H1 (cell line): ENCODE measurements at regions not wholly inside any gene's neighbourhood (a gene's known extent, or its start where the extent isn't known, plus 50 kb on each side); places are given as distances from the start of the nearest gene placed in this dataset.

ENCODE experiments used
- CTCF ChIA-PET: fragments of 300-600 bp; sonication (Branson Sonifier 250); formaldehyde crosslinking; loops from one replicate; lab custom pipeline; 2021; ENCODE audit not compliant: partially characterized antibody; lab: Charles Lee
- POLR2A ChIA-PET: fragments of 300-600 bp; sonication (Branson Sonifier 250); formaldehyde crosslinking; loops from one replicate; lab custom pipeline; 2021; ENCODE audit warnings: inconsistent platforms; ENCODE audit not compliant: partially characterized antibody; lab: Charles Lee
- DNase-seq, 2 experiments: peaks; one replicate each; pipeline versions ENCODE4 v3.0.0 to v3.0.0-alpha.2; 2010 to 2022; ENCODE audit warnings: low spot score in 2 of 2, low read depth in 1 of 2, mixed read lengths in 1 of 2
- FAIRE-seq: peaks from 2 replicates; lab custom pipeline; 2011; peaks lifted over from hg19 to GRCh38; lab: Jason Lieb, UNC
- H2AFZ ChIP-seq: 2 replicates; pipeline ENCODE4 v1.8.1; 2012; ENCODE audit warnings: low read length, inconsistent platforms
- H2AK5ac ChIP-seq: 2 replicates; pipeline ENCODE4 v1.6.1; 2013; ENCODE audit warnings: low read depth, low read length
- H2BK120ac ChIP-seq: replicated peaks from 2 replicates; pipeline ENCODE3; 2013; ENCODE audit warnings: low read depth, low read length, inconsistent platforms
- H2BK12ac ChIP-seq: 2 replicates; pipeline ENCODE4 v1.6.1; 2013; ENCODE audit warnings: low read depth, low read length
- H2BK15ac ChIP-seq: 2 replicates; pipeline ENCODE4 v1.6.1; 2013; ENCODE audit warnings: low read length
- H2BK20ac ChIP-seq: 2 replicates; pipeline ENCODE4 v1.6.1; 2013; ENCODE audit warnings: low read length
- H2BK5ac ChIP-seq: 2 replicates; pipeline ENCODE4 v1.6.1; 2013; ENCODE audit warnings: low read depth, low read length
- H3K14ac ChIP-seq: 2 replicates; pipeline ENCODE4 v1.6.1; 2013; ENCODE audit warnings: inconsistent platforms; ENCODE audit not compliant: insufficient read length
- H3K18ac ChIP-seq: 2 replicates; pipeline ENCODE4 v1.6.1; 2013; ENCODE audit warnings: low read length; ENCODE audit errors: extremely low read depth
- H3K23ac ChIP-seq: 2 replicates; pipeline ENCODE4 v1.6.1; 2013; ENCODE audit warnings: inconsistent platforms; ENCODE audit not compliant: insufficient read length
- H3K23me2 ChIP-seq: 2 replicates; pipeline ENCODE4 v1.6.1; 2013; ENCODE audit warnings: low read depth, low read length
- H3K27ac ChIP-seq: 2 replicates; pipeline ENCODE4 v1.6.1; 2011; ENCODE audit warnings: low read depth, low read length, inconsistent platforms
- H3K27me3 ChIP-seq, 4 experiments: replicated peaks in 1 of 4; 1 replicate in 1 of 4; 2 replicates in 3 of 4; pipeline versions ENCODE4 v1.6.1 to v1.8.1; 2011 to 2013; ENCODE audit warnings: low read length in 3 of 4, mild to moderate bottlenecking in 3 of 4, inconsistent platforms in 2 of 4, mixed read lengths in 2 of 4, moderate library complexity in 1 of 4; ENCODE audit not compliant: control insufficient read depth in 3 of 4, insufficient read depth in 3 of 4; ENCODE audit errors: extremely low read depth in 1 of 4
- H3K36me3 ChIP-seq, 4 experiments: 2 replicates each; pipeline versions ENCODE4 v1.6.1 to v1.8.1; 2011 to 2013; ENCODE audit warnings: mild to moderate bottlenecking in 4 of 4, low read length in 3 of 4, moderate library complexity in 2 of 4, control low read depth in 1 of 4, inconsistent platforms in 1 of 4; ENCODE audit not compliant: insufficient read depth in 4 of 4, control insufficient read depth in 2 of 4
- H3K4ac ChIP-seq: replicated peaks from 2 replicates; pipeline ENCODE3; 2013; ENCODE audit warnings: low read length, low read depth, mixed read lengths, inconsistent platforms; ENCODE audit not compliant: insufficient read length
- H3K4me1 ChIP-seq, 4 experiments: replicated peaks in 1 of 4; 1 replicate in 1 of 4; 2 replicates in 3 of 4; pipeline versions ENCODE4 v1.6.1 to v1.8.1; 2011 to 2013; ENCODE audit warnings: low read length in 3 of 4, inconsistent platforms in 2 of 4, mixed read lengths in 1 of 4; ENCODE audit not compliant: insufficient read depth in 4 of 4, control insufficient read depth in 3 of 4
- H3K4me2 ChIP-seq, 2 experiments: 2 replicates each; pipeline versions ENCODE4 v1.6.1 to v1.8.1; 2011 to 2013; ENCODE audit warnings: low read depth in 2 of 2, low read length in 2 of 2, control low read depth in 1 of 2, inconsistent platforms in 1 of 2, mild to moderate bottlenecking in 1 of 2; ENCODE audit not compliant: insufficient read depth in 1 of 2
- H3K4me3 ChIP-seq, 4 experiments: fragments of 200-600, 300-600 bp in 1 of 4; sonication (generic), shearing (Covaris generic), sonication (Bioruptor Twin) in 1 of 4; 2 replicates each; pipeline versions ENCODE4 v1.5.1 to v1.8.1; 2011 to 2016; ENCODE audit warnings: low read length in 4 of 4, low read depth in 3 of 4, control low read depth in 2 of 4, inconsistent platforms in 2 of 4, mild to moderate bottlenecking in 2 of 4, mixed read lengths in 1 of 4, moderate library complexity in 1 of 4; ENCODE audit not compliant: insufficient read depth in 2 of 4; ENCODE audit errors: extremely low read depth in 1 of 4
- H3K56ac ChIP-seq: replicated peaks from 2 replicates; pipeline ENCODE3; 2013; ENCODE audit warnings: low read depth, mild to moderate bottlenecking, mixed read lengths, low read length, inconsistent platforms; ENCODE audit not compliant: insufficient read length
- H3K79me1 ChIP-seq: 2 replicates; pipeline ENCODE4 v1.6.1; 2013; ENCODE audit warnings: low read depth, low read length, control low read depth
- H3K79me2 ChIP-seq, 2 experiments: 2 replicates each; pipeline versions ENCODE4 v1.6.1 to v1.8.1; 2012 to 2013; ENCODE audit warnings: low read length in 2 of 2, mild to moderate bottlenecking in 2 of 2, inconsistent platforms in 1 of 2; ENCODE audit not compliant: insufficient read depth in 2 of 2, control insufficient read depth in 1 of 2
- H3K9ac ChIP-seq, 4 experiments: replicated peaks in 1 of 4; 1 replicate in 1 of 4; 2 replicates in 3 of 4; pipeline versions ENCODE4 v1.6.1 to v1.8.1; 2011 to 2013; ENCODE audit warnings: low read depth in 3 of 4, low read length in 3 of 4, control low read depth in 2 of 4, mild to moderate bottlenecking in 2 of 4, moderate library complexity in 2 of 4, inconsistent platforms in 1 of 4; ENCODE audit errors: extremely low read depth in 1 of 4
- H3K9me3 ChIP-seq, 2 experiments: 2 replicates each; pipeline versions ENCODE4 v1.6.1 to v1.8.1; 2012 to 2013; ENCODE audit warnings: mild to moderate bottlenecking in 2 of 2, moderate library complexity in 2 of 2, control low read depth in 1 of 2, inconsistent platforms in 1 of 2, low read depth in 1 of 2, low read length in 1 of 2, mixed read lengths in 1 of 2; ENCODE audit not compliant: insufficient read depth in 2 of 2
- H4K20me1 ChIP-seq, 2 experiments: replicated peaks in 1 of 2; 2 replicates each; pipeline versions ENCODE3 to v1.8.1; 2011 to 2013; ENCODE audit warnings: inconsistent platforms in 2 of 2, low read length in 2 of 2, mild to moderate bottlenecking in 1 of 2; ENCODE audit not compliant: insufficient read depth in 2 of 2, control insufficient read depth in 1 of 2
- H4K5ac ChIP-seq: 2 replicates; pipeline ENCODE4 v1.6.1; 2013; ENCODE audit warnings: low read length, low read depth, mixed read lengths, inconsistent platforms; ENCODE audit not compliant: insufficient read length
- H4K8ac ChIP-seq: 2 replicates; pipeline ENCODE4 v1.8.0; 2013; ENCODE audit warnings: mild to moderate bottlenecking, moderate library complexity, low read length, inconsistent platforms; ENCODE audit not compliant: insufficient read depth; ENCODE audit errors: extremely low read depth
- H4K91ac ChIP-seq: replicated peaks from 2 replicates; pipeline ENCODE3; 2013; ENCODE audit warnings: low read length, mixed read lengths, inconsistent platforms; ENCODE audit not compliant: insufficient read length
- CTBP2 ChIP-seq: IDR thresholded peaks from 2 replicates; pipeline ENCODE4 v1.7.0; 2011; ENCODE audit warnings: borderline replicate concordance, mild to moderate bottlenecking, moderate library complexity, mixed read lengths, low read length; ENCODE audit not compliant: insufficient read depth, insufficient read length
- KDM1A ChIP-seq: fragments of 200-600, 300-600 bp; sonication (generic); IDR thresholded peaks from 2 replicates; pipeline ENCODE4 v1.7.1; 2016; ENCODE audit warnings: mild to moderate bottlenecking, low read length, borderline replicate concordance
- NANOG ChIP-seq: IDR thresholded peaks from 2 replicates; pipeline ENCODE4 v1.6.1; 2011; ENCODE audit warnings: low read length, low read depth, mild to moderate bottlenecking, inconsistent platforms; ENCODE audit not compliant: insufficient read depth, poor library complexity, severe bottlenecking
- RAD21 ChIP-seq, 2 experiments: IDR thresholded peaks in 1 of 2; conservative IDR thresholded peaks in 1 of 2; 2 replicates each; pipeline ENCODE4 v1.6.1; 2011; ENCODE audit warnings: low read depth in 2 of 2, low read length in 2 of 2, improper control_type of control experiment in 1 of 2, inconsistent platforms in 1 of 2, mild to moderate bottlenecking in 1 of 2, moderate library complexity in 1 of 2
- SP2 ChIP-seq: IDR thresholded peaks from 2 replicates; pipeline ENCODE4 v1.6.1; 2012; ENCODE audit warnings: mild to moderate bottlenecking, low read length, inconsistent platforms
- WGBS, 2 experiments: shearing (Covaris generic) in 1 of 2; methylation state at CpG; one replicate each; pipeline versions ENCODE4 v1.1.6 to v1.1.7; 2013 to 2015; ENCODE audit warnings: low lambda C conversion rate in 2 of 2, mixed read lengths in 2 of 2, inconsistent platforms in 1 of 2, low coverage in 1 of 2, missing lambda C conversion rate in 1 of 2; ENCODE audit not compliant: insufficient replicate concordance in 2 of 2, insufficient coverage in 1 of 2, insufficient read length in 1 of 2; ENCODE audit errors: extremely low coverage in 1 of 2, missing lambda C conversion rate in 1 of 2; 5-methylcytosine and 5-hydroxymethylcytosine counted together

DNA sequence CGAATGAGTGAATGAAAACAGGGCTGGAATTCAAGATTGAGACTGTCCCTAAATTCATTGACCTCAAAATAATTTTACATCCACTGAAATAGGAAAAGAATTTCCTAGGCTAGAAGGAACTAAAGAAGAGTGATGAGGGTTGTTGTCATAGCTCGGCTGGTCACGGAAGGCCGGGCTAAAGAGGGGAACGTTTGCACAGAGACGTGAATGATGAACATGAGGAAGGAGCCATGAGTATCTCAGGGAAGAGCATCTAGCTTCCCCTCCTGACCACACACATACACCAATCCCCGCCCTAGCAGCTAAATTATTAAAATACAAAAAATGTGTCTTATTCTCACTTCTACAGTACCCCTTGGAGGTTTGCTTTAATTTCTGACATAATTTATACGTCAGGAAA, 124.4 kb upstream of the ABCA1 start:
- H2AK5ac ChIP-seq: no peak overlapping the region
- TF ChIP-seq CTBP2 (no peak), KDM1A (no peak), SP2 (no peak), NANOG (no peak), RAD21 (IDR thresholded peaks at IDR 0.05 in 1 of 2, conservative IDR thresholded peaks at IDR 0.05 in 1 of 2; ENCODE audit: low read depth in 2 of 2, low read length in 2 of 2) (no peak)
- no peak overlapping the region for H3K4ac ChIP-seq
- no peak overlapping the region for H2BK20ac ChIP-seq
- H3K14ac ChIP-seq: no peak overlapping the region
- no peaks in the 10 kb centered on the region for H4K20me1 ChIP-seq
- H4K5ac ChIP-seq: no peak overlapping the region
- H3K9me3 ChIP-seq: no peaks in the 10 kb centered on the region
- CTCF ChIA-PET: interaction anchor here (1.0 to 1.1 kb wide), 2 partner anchors 9 to 30 kb away, joined by 3 read pairs; no protein-coding TSS in a partner anchor
- no peak overlapping the region for H3K4me2 ChIP-seq
- no peak overlapping the region for H2AFZ ChIP-seq
- no peak overlapping the region for H3K9ac ChIP-seq
- H4K91ac ChIP-seq: no peak overlapping the region
- H2BK120ac ChIP-seq: no peak overlapping the region
- no peaks in the 10 kb centered on the region for H3K27me3 ChIP-seq
- no peaks in the 10 kb centered on the region for H3K4me1 ChIP-seq
- H2BK12ac ChIP-seq: no peak overlapping the region
- no peaks in the 10 kb centered on the region for H3K79me1 ChIP-seq
- H3K79me2 ChIP-seq: no peaks in the 10 kb centered on the region
- FAIRE-seq: no peak
- H2BK5ac ChIP-seq: no peak overlapping the region
- WGBS, 2 experiments: 83% methylated on average over 8 of the region's 8 CpGs; no CpG with 5 or more reads in 1 of the 2 experiments
- no peak overlapping the region for H4K8ac ChIP-seq
- H3K23ac ChIP-seq: no peak overlapping the region
- no peaks in the 10 kb centered on the region for H3K36me3 ChIP-seq
- no peak overlapping the region for H3K18ac ChIP-seq
- no peak overlapping the region for H3K56ac ChIP-seq
- H3K4me3 ChIP-seq: no peak overlapping the region
- no peak for DNase-seq
- no peak overlapping the region for H3K27ac ChIP-seq
- POLR2A ChIA-PET: no interaction called here
- no peak overlapping the region for H2BK15ac ChIP-seq
- H3K23me2 ChIP-seq: no peaks in the 10 kb centered on the region; the same call in 1 of the 2 replicates
